LNCAP (cell line): ENCODE measurements at regions not wholly inside any gene's neighbourhood (a gene's known extent, or its start where the extent isn't known, plus 50 kb on each side); places are given as distances from the start of the nearest gene placed in this dataset.

Experiments
- CTCF ChIP-seq: fragments of 450-650 bp; IDR thresholded peaks from 2 replicates; pipeline ENCODE4 v1.5.1; 2017; ENCODE audit warnings: mild to moderate bottlenecking

- no peak for TF ChIP-seq CTCF
These were observed 49.9 kb upstream of the ATP2B2 start for GRCh38 chr3:10555263-10555662.

- no peak for TF ChIP-seq CTCF
These were observed 50.9 kb upstream of the ATP2B2 start for GRCh38 chr3:10556312-10556711.

- TF ChIP-seq CTCF = no peak
These were observed 51.9 kb upstream of the ATP2B2 start for GRCh38 chr3:10557250-10557649.

- TF ChIP-seq CTCF = no peak
These were observed 52.5 kb upstream of the ATP2B2 start for GRCh38 chr3:10557781-10558373.

- no peak for TF ChIP-seq CTCF
These were observed 53.4 kb upstream of the ATP2B2 start for GRCh38 chr3:10558736-10559135.

GRCh38 chr3:10560060-10560861, 54.9 kb upstream of the ATP2B2 start:
- no peak for TF ChIP-seq CTCF

GRCh38 chr3:10561162-10561945, 56.0 kb upstream of the ATP2B2 start:
- no peak for TF ChIP-seq CTCF
